Nephron progenitor cell (in vitro differentiated cells): ENCODE measurements at regions not wholly inside any gene's neighbourhood (a gene's known extent, or its start where the extent isn't known, plus 50 kb on each side); places are given as distances from the start of the nearest gene placed in this dataset.
A peak's percentile ranks its signal among the peaks of the same experiment; 100 is the strongest.

Source experiments
- DNase-seq: peaks from one replicate; pipeline ENCODE4 v3.0.0; 2021
- H3K27ac Mint-ChIP-seq: 2 replicates; pipeline ENCODE4 v1.8.0; 2021; ENCODE audit warnings: mild to moderate bottlenecking, moderate library complexity, mixed read lengths
- H3K27me3 Mint-ChIP-seq: 2 replicates; pipeline ENCODE4 v1.8.0; 2021; ENCODE audit warnings: mild to moderate bottlenecking, low read depth, mixed read lengths; ENCODE audit not compliant: poor library complexity
- H3K36me3 Mint-ChIP-seq: 2 replicates; pipeline ENCODE4 v1.8.0; 2021; ENCODE audit warnings: low read depth, mixed read lengths
- H3K4me1 Mint-ChIP-seq: 2 replicates; pipeline ENCODE4 v1.8.0; 2021; ENCODE audit warnings: mixed read lengths
- H3K4me3 Mint-ChIP-seq: 2 replicates; pipeline ENCODE4 v1.8.0; 2021; ENCODE audit warnings: mild to moderate bottlenecking, moderate library complexity, mixed read lengths
- H3K9me3 Mint-ChIP-seq: 2 replicates; pipeline ENCODE4 v1.8.0; 2021; ENCODE audit warnings: mild to moderate bottlenecking, moderate library complexity, mixed read lengths
- CTCF ChIP-seq: fragments of 200-600 bp; sonication (generic); IDR thresholded peaks from 2 replicates; pipeline ENCODE4 v1.5.0; 2021; ENCODE audit warnings: antibody characterized with exemption

- DNase-seq: peak; percentile 12
- Mint-ChIP-seq H3K27me3 (peaks cover 8% of the 10 kb centered on the region), H3K36me3 (peaks cover 4% of the 10 kb centered on the region), H3K27ac (peak overlapping the region; percentile 86), H3K4me1 (peaks cover 27% of the 10 kb centered on the region), H3K4me3 (peak overlapping the region; percentile 1), H3K9me3 (peaks cover 26% of the 10 kb centered on the region)
- TF ChIP-seq CTCF: no peak
Measured at GRCh38 chr9:78542491-78543181, 245.7 kb downstream of the PSAT1 start.

- peaks cover 8% of the 10 kb centered on the region for H3K27me3 Mint-ChIP-seq
- no peak overlapping the region for H3K4me3 Mint-ChIP-seq
- H3K36me3 Mint-ChIP-seq: peaks cover 4% of the 10 kb centered on the region
- H3K9me3 Mint-ChIP-seq: peaks cover 26% of the 10 kb centered on the region
- TF ChIP-seq CTCF: no peak
- H3K27ac Mint-ChIP-seq: peak overlapping the region; percentile 96
- peaks cover 27% of the 10 kb centered on the region for H3K4me1 Mint-ChIP-seq
- no peak for DNase-seq
Measured at GRCh38 chr9:78543353-78543752, 246.4 kb downstream of the PSAT1 start.

GRCh38 chr9:78544230-78544629 is 247.3 kb downstream of the PSAT1 start:
- peaks cover 8% of the 10 kb centered on the region for H3K27me3 Mint-ChIP-seq
- no peak for TF ChIP-seq CTCF
- H3K9me3 Mint-ChIP-seq: peaks cover 26% of the 10 kb centered on the region
- no peak for DNase-seq
- peaks cover 27% of the 10 kb centered on the region for H3K4me1 Mint-ChIP-seq
- H3K36me3 Mint-ChIP-seq: peaks cover 4% of the 10 kb centered on the region
- no peak overlapping the region for H3K27ac Mint-ChIP-seq
- no peak overlapping the region for H3K4me3 Mint-ChIP-seq

DNA sequence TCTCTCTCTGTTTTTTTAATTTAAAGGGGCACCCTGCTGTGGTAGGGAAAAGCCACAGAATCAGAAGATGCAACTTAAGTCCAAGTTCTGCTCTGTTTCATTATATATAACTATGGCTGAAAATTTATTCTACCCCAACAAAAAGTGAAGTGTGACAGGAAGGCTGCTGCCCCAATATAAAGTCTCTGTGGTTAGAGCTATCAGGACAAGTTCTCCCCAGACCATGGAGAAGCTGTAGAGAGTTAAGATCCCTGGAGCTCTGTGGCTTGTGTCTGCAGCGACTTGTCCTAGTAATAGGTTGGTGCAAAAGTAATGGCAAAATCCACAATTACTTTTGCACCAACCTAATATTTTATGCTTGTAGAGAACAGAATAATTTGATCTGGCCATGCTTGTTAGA is 250.9 kb downstream of the PSAT1 start:
- Mint-ChIP-seq H3K27me3 (peaks cover 8% of the 10 kb centered on the region), H3K9me3 (peaks cover 25% of the 10 kb centered on the region), H3K4me3 (no peak overlapping the region), H3K27ac (no peak overlapping the region), H3K36me3 (peaks cover 4% of the 10 kb centered on the region), H3K4me1 (peaks cover 15% of the 10 kb centered on the region)
- no peak for DNase-seq
- TF ChIP-seq CTCF: no peak

DNA sequence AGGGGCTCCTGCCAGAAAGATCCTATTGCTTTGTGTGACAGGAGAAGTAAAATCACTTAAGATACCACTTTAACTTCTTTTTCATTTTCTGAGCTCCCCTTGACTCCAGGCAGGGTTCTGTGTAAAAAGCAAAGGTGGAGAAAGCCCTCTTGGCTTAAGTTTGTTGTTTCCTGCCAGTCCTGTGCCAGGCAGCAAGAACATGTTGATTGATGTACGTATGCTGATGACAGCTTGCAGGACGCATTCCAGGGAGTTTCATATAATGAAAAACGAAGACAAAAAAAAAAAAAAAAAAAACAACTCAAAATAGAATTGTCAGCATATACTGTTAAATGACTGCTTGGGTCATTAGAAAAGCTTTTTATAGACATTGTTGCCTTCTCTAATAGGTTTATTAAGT is 251.7 kb downstream of the PSAT1 start:
- Mint-ChIP-seq H3K36me3 (peaks cover under 1% of the 10 kb centered on the region), H3K4me1 (peaks cover 8% of the 10 kb centered on the region), H3K4me3 (no peak overlapping the region), H3K9me3 (peaks cover 17% of the 10 kb centered on the region), H3K27me3 (peaks cover 9% of the 10 kb centered on the region), H3K27ac (no peak overlapping the region)
- no peak for DNase-seq
- no peak for TF ChIP-seq CTCF

DNA sequence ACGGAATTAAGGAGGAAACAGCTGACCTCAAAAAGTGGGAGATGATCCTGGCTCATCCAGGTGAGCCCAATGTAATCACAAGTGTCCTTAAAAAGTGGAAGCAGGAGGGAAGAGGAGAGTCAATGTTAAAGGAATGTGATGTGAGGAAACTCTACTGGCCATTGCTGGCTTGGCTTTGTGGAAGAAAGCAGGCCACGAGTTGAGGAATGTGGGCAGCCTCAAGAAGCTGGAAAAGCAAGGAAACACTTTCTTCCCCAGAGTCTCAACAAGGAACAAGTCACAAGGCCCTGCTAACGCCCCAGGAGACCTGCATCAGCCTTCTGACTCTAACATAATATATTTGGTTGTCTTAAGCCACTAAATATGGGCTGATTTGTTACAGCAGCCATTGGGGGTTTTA is 252.8 kb downstream of the PSAT1 start:
- H3K4me3 Mint-ChIP-seq: no peak overlapping the region
- H3K4me1 Mint-ChIP-seq: peaks cover 5% of the 10 kb centered on the region
- H3K36me3 Mint-ChIP-seq: no peaks in the 10 kb centered on the region
- H3K27ac Mint-ChIP-seq: no peak overlapping the region
- H3K9me3 Mint-ChIP-seq: peaks cover 11% of the 10 kb centered on the region
- TF ChIP-seq CTCF: no peak
- DNase-seq: no peak
- H3K27me3 Mint-ChIP-seq: peaks cover 11% of the 10 kb centered on the region
